ENCODE measurements at regions not wholly inside any gene's neighbourhood (a gene's known extent, or its start where the extent isn't known, plus 50 kb on each side); places are given as distances from the start of the nearest gene placed in this dataset.

- Histone ChIP-seq H2AFZ (ENCODE audit: low read length) (no peak overlapping the region), H2BK15ac (ENCODE audit: low read depth, low read length) (no peak overlapping the region), H4K20me1 (ENCODE audit: control insufficient read depth, insufficient read depth, insufficient read length) (no peaks in the 10 kb centered on the region), H3K18ac (ENCODE audit: insufficient read length, low read depth, low read length) (no peak overlapping the region), H3K4ac (ENCODE audit: low read depth, low read length) (no peak overlapping the region), H3K9me3 (ENCODE audit: control insufficient read depth, low read depth, low read length) (no peaks in the 10 kb centered on the region), H2BK5ac (ENCODE audit: insufficient read length, low read length) (no peak overlapping the region), H3K4me1 (ENCODE audit: insufficient read depth, low read length) (no peaks in the 10 kb centered on the region; the same call in 1 of the 2 replicates), H2BK12ac (ENCODE audit: insufficient read length, low read depth, low read length) (no peak overlapping the region), H3K79me2 (ENCODE audit: insufficient read depth, low read length) (no peaks in the 10 kb centered on the region), H3K9ac (ENCODE audit: extremely low read depth, insufficient read length, low read length) (no peak overlapping the region), H3K23ac (ENCODE audit: insufficient read length, low read depth, low read length) (no peak overlapping the region), H2BK120ac (ENCODE audit: low read depth, low read length, poor library complexity, severe bottlenecking) (no peak overlapping the region), H2BK20ac (ENCODE audit: low read depth, low read length, poor library complexity, severe bottlenecking) (no peak overlapping the region), H3K79me1 (ENCODE audit: insufficient read depth, low read depth, low read length, poor library complexity, severe bottlenecking) (no peaks in the 10 kb centered on the region), H3K23me2 (ENCODE audit: insufficient read length, low read depth, low read length, poor library complexity, severe bottlenecking) (no peaks in the 10 kb centered on the region), H3K4me2 (ENCODE audit: insufficient read depth, insufficient read length, low read length) (no peak overlapping the region), H2AK5ac (ENCODE audit: insufficient read length, low read length) (no peak overlapping the region), H4K8ac (replicated peaks; ENCODE audit: insufficient read length, low read depth, low read length) (no peak overlapping the region), H3T11ph (ENCODE audit: low read length) (no peak overlapping the region), H4K91ac (ENCODE audit: insufficient read length, low read depth, low read length) (no peak overlapping the region), H3K27ac (ENCODE audit: insufficient read length, low read depth, low read length) (no peak overlapping the region), H3K14ac (ENCODE audit: insufficient read depth, low read length) (no peak overlapping the region), H3K56ac (ENCODE audit: insufficient read length, low read depth, low read length) (no peak overlapping the region), H3K27me3 (ENCODE audit: insufficient read depth, low read length) (no peaks in the 10 kb centered on the region), H4K5ac (ENCODE audit: insufficient read length, low read depth, low read length) (no peak overlapping the region)
- no peaks in the 10 kb centered on the region for H3K27me3 Mint-ChIP-seq (ENCODE audit: low read depth)
- H3K27ac Mint-ChIP-seq, result no peak overlapping the region
- H3K4me3 Mint-ChIP-seq, result no peak overlapping the region
- no peaks in the 10 kb centered on the region for H3K9me3 Mint-ChIP-seq
- H3K4me1 Mint-ChIP-seq, result peaks cover 7 to 10% of the 10 kb centered on the region in 2 experiments
- no peak for DNase-seq
- H3K36me3 Mint-ChIP-seq (ENCODE audit: insufficient read depth in 1 of 3, low read depth in 3 of 3), result no peaks in the 10 kb centered on the region
- whole genome bisulfite sequencing (ENCODE audit: extremely low coverage, insufficient read length, low lambda C conversion rate), result no CpG with 5 or more reads among the region's 1 CpG
- TF ChIP-seq CTCF (conservative IDR thresholded peaks at IDR 0.05), result no peak
Measured at GRCh38 chr1:232522189-232522588, 107.7 kb downstream of the SIPA1L2 start.
